Heart left ventricle (tissue), 16 donors: ENCODE measurements at regions not wholly inside any gene's neighbourhood (a gene's known extent, or its start where the extent isn't known, plus 50 kb on each side); places are given as distances from the start of the nearest gene placed in this dataset.

Experiments
- ATAC-seq, 4 donors: fragments of 200-7000 bp; cut with Tn5 transposase; one replicate each; pipeline ENCODE4 v1.9.1; 2020 to 2022; ENCODE audit warnings: moderate library complexity in 4 of 4, mild to moderate bottlenecking in 3 of 4, moderate number of reproducible peaks in 1 of 4
- DNase-seq, 5 donors: peaks; one replicate each; pipeline ENCODE4 v3.0.0-alpha.2; 2020
- H3K27ac ChIP-seq, 12 donors: fragments of 200-600 bp; sonication (generic) in 4 of 12; one replicate each; pipeline versions ENCODE4 v1.5.0 to v1.8.0; 2016 to 2022; ENCODE audit warnings: mild to moderate bottlenecking in 2 of 12
- H3K27me3 ChIP-seq, 9 donors: fragments of 200-600 bp; sonication (generic) in 2 of 9; one replicate each; pipeline versions ENCODE4 v1.5.1 to v1.8.0; 2016 to 2022; ENCODE audit warnings: mild to moderate bottlenecking in 3 of 9
- H3K36me3 ChIP-seq, 9 donors: fragments of 200-600 bp; sonication (generic) in 2 of 9; one replicate each; pipeline versions ENCODE4 v1.5.0 to v1.8.0; 2018 to 2022; ENCODE audit warnings: mild to moderate bottlenecking in 2 of 9
- H3K4me1 ChIP-seq, 12 donors: fragments of 200-600 bp; sonication (generic) in 4 of 12; one replicate each; pipeline versions ENCODE4 v1.5.0 to v1.8.0; 2016 to 2022; ENCODE audit warnings: mild to moderate bottlenecking in 3 of 12
- H3K4me3 ChIP-seq, 12 donors: fragments of 200-600 bp; sonication (generic) in 4 of 12; one replicate each; pipeline versions ENCODE4 v1.5.0 to v1.8.0; 2017 to 2022; ENCODE audit warnings: mild to moderate bottlenecking in 9 of 12, moderate library complexity in 4 of 12
- H3K9me3 ChIP-seq, 12 donors: fragments of 200-600 bp; sonication (generic) in 4 of 12; one replicate each; pipeline versions ENCODE4 v1.5.0 to v1.8.0; 2016 to 2022; ENCODE audit warnings: mild to moderate bottlenecking in 1 of 12
- CTCF ChIP-seq, 12 donors: fragments of 200-600 bp; sonication (generic) in 4 of 12; IDR thresholded peaks; one replicate each; pipeline versions ENCODE4 v1.5.0 to v1.8.0; 2018 to 2022; ENCODE audit warnings: antibody characterized with exemption in 12 of 12, mild to moderate bottlenecking in 5 of 12
- POLR2A ChIP-seq, 2 donors: fragments of 450-650 bp; IDR thresholded peaks; one replicate each; pipeline ENCODE4 v1.6.1; 2017; ENCODE audit warnings: antibody characterized with exemption in 2 of 2, mild to moderate bottlenecking in 2 of 2, moderate library complexity in 2 of 2
- WGBS, 4 donors: extraction: QIAGEN DNeasy Blood & Tissue Kit in 2 of 4; methylation state at CpG; one replicate each; pipeline versions ENCODE4 v1.1.5 to v1.1.7; 2013 to 2018; 5-methylcytosine and 5-hydroxymethylcytosine counted together
- intact Hi-C, 10 donors: fragments of 100-400 bp; cut with DNase I; formaldehyde crosslinking; loops; one replicate each; pipeline versions ENCODE4 v1.11.1 to v1.14.2; 2022
- donor health status: ischemic (EF 13 %, LVEDD 7.1; RV severe dilation, severe dysfunction).
- donor health status: healthy with polysubstance abuse.
- donor health status: DM: no; HTN: yes; CAD: no.
- donor health status: DM: no; HTN: no; CAD: no.
- donor health status: ischemic (EF 25% LVEDD 6.9; RV normal size, moderate dysfunction).
- donor health status: ischemic (EF 25% LVEDD 5.7; RV mildly dilated, moderate dysfunction).
- donor health status: healthy.
- donor health status: DM: yes; HTN: yes; CAD: no.
- donor health status: ischemic (EF 35%, LVEDD 5.7; RV mildly dilated, moderate dysfunction).
- donor health status: nonischemic (EF 11% LVEDD 7.7; RV severe dilation, severe dysfunction).
- donor health status: DM: yes; HTN: yes; CAD: no.
- donor health status: PGD.
- donor health status: ischemic (EF 29% LVEDD 5.4; RV normal size, mild dysfunction).
- donor health status: nonischemic (EF 23%, LVEDD 6.1; RV moderate dilation, normal function).

GRCh38 chr12:59934486-59934885, 338.7 kb downstream of the SLC16A7 start:
- peaks cover 0 to 19% (median 0%) of the 10 kb centered on the region in 12 donors for H3K9me3 ChIP-seq
- intact Hi-C loops: no loop called here
- H3K36me3 ChIP-seq: no peaks in the 10 kb centered on the region
- TF ChIP-seq POLR2A (IDR thresholded peaks at IDR 0.05): no peak
- no peak for TF ChIP-seq CTCF (IDR thresholded peaks at IDR 0.05)
- no peak overlapping the region for H3K27ac ChIP-seq
- WGBS, 4 donors: 61 to 80% (median 73%) methylated on average over 1 of the region's 1 CpG
- DNase-seq: no peak
- H3K27me3 ChIP-seq: no peaks in the 10 kb centered on the region
- no peak overlapping the region for H3K4me3 ChIP-seq
- no peaks in the 10 kb centered on the region for H3K4me1 ChIP-seq
- ATAC-seq: no peak

- no peak for TF ChIP-seq POLR2A (IDR thresholded peaks at IDR 0.05)
- TF ChIP-seq CTCF (IDR thresholded peaks at IDR 0.05): no peak
- no peak overlapping the region for H3K4me3 ChIP-seq
- no peak for DNase-seq
- no peaks in the 10 kb centered on the region for H3K36me3 ChIP-seq
- ATAC-seq: no peak
- H3K27me3 ChIP-seq: no peaks in the 10 kb centered on the region
- 73 to 82% (median 80%) methylated on average over 3 of the region's 3 CpGs for WGBS, 4 donors
- intact Hi-C loops: no loop called here
- H3K9me3 ChIP-seq: peaks cover 0 to 9% (median 0%) of the 10 kb centered on the region in 12 donors
- H3K4me1 ChIP-seq: no peaks in the 10 kb centered on the region
- H3K27ac ChIP-seq: no peak overlapping the region
These were observed 340.7 kb downstream of the SLC16A7 start for GRCh38 chr12:59936534-59936933.

GRCh38 chr12:59937148-59937547, 341.3 kb downstream of the SLC16A7 start:
- Histone ChIP-seq H3K4me3 (no peak overlapping the region), H3K27me3 (no peaks in the 10 kb centered on the region), H3K36me3 (no peaks in the 10 kb centered on the region), H3K4me1 (no peaks in the 10 kb centered on the region), H3K9me3 (peaks cover 0 to 5% (median 0%) of the 10 kb centered on the region in 12 donors), H3K27ac (no peak overlapping the region)
- TF ChIP-seq POLR2A (IDR thresholded peaks at IDR 0.05): no peak
- TF ChIP-seq CTCF (IDR thresholded peaks at IDR 0.05): no peak
- ATAC-seq: no peak
- intact Hi-C loops: no loop called here
- DNase-seq: no peak

GRCh38 chr12:59938190-59938962, 342.5 kb downstream of the SLC16A7 start:
- Histone ChIP-seq H3K27me3 (no peaks in the 10 kb centered on the region), H3K4me1 (no peaks in the 10 kb centered on the region), H3K9me3 (peaks cover 0 to 3% (median 0%) of the 10 kb centered on the region in 12 donors), H3K27ac (no peak overlapping the region), H3K36me3 (no peaks in the 10 kb centered on the region), H3K4me3 (no peak overlapping the region)
- intact Hi-C loops: no loop called here
- DNase-seq: no peak
- no peak for ATAC-seq
- TF ChIP-seq CTCF (IDR thresholded peaks at IDR 0.05) (no peak), POLR2A (IDR thresholded peaks at IDR 0.05) (no peak)
- 84 to 88% (median 88%) methylated on average over 8 of the region's 8 CpGs for WGBS, 4 donors
